Suprapubic skin (tissue), 4 donors: ENCODE measurements at regions not wholly inside any gene's neighbourhood (a gene's known extent, or its start where the extent isn't known, plus 50 kb on each side); places are given as distances from the start of the nearest gene placed in this dataset.

Experiments
- POLR2A ChIP-seq, 2 donors: fragments of 450-650 bp; IDR thresholded peaks; one replicate each; pipeline ENCODE4 v1.6.1; 2017; ENCODE audit warnings: antibody characterized with exemption in 2 of 2, mild to moderate bottlenecking in 2 of 2, moderate library complexity in 2 of 2
- POLR2AphosphoS5 ChIP-seq, 3 donors: sonication (generic); formaldehyde crosslinking; IDR thresholded peaks; one replicate each; pipeline ENCODE4 v1.6.1; 2017; ENCODE audit warnings: antibody characterized with exemption in 3 of 3
- TF ChIP-seq, protein P1 (sequence below), 2 donors: fragments of 200-600 bp in 1 of 2; fragments of 450-650 bp in 1 of 2; sonication (generic) in 1 of 2; IDR thresholded peaks; one replicate each; pipeline ENCODE4 v1.5.1; 2016 to 2019; ENCODE audit warnings: antibody characterized with exemption in 2 of 2, mild to moderate bottlenecking in 1 of 2, moderate library complexity in 1 of 2

DNA sequence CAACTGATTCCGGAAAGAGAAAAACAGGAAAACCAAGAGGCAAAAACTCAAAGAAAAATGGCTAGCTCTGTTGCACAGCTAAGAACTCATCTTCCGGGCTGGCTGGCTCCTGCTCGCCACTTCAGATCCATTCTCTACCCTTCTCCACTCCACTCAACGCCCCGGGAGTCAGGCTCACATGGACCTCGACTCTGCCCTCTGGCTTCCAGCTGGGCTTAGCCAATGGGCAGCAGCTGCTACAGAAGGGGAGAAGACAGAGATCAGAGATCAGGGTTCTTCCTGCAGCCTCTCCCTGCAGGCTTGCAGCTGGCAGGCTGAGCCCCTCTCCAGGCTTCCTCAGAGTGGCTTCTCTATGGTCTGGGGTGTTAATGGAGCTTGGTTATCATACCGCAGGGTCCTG, 187.5 kb downstream of the MED10 start:
- TF ChIP-seq, protein P1, sequence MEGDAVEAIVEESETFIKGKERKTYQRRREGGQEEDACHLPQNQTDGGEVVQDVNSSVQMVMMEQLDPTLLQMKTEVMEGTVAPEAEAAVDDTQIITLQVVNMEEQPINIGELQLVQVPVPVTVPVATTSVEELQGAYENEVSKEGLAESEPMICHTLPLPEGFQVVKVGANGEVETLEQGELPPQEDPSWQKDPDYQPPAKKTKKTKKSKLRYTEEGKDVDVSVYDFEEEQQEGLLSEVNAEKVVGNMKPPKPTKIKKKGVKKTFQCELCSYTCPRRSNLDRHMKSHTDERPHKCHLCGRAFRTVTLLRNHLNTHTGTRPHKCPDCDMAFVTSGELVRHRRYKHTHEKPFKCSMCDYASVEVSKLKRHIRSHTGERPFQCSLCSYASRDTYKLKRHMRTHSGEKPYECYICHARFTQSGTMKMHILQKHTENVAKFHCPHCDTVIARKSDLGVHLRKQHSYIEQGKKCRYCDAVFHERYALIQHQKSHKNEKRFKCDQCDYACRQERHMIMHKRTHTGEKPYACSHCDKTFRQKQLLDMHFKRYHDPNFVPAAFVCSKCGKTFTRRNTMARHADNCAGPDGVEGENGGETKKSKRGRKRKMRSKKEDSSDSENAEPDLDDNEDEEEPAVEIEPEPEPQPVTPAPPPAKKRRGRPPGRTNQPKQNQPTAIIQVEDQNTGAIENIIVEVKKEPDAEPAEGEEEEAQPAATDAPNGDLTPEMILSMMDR (IDR thresholded peaks at IDR 0.05): no peak
- TF ChIP-seq POLR2AphosphoS5 (IDR thresholded peaks at IDR 0.05) (no peak), POLR2A (IDR thresholded peaks at IDR 0.05) (no peak)
